DMS153 (cell line): ENCODE measurements at regions not wholly inside any gene's neighbourhood (a gene's known extent, or its start where the extent isn't known, plus 50 kb on each side); places are given as distances from the start of the nearest gene placed in this dataset.
A peak's percentile ranks its signal among the peaks of the same experiment; 100 is the strongest.
"Not testable (repeated sequence)": the region's sequence is repeated elsewhere in the genome, so short reads cannot be mapped to it uniquely, and the experiment has no call there.

ENCODE experiments used
- DNase-seq: peaks from one replicate; lab custom pipeline; 2025; lab: John Stamatoyannopoulos, UW

DNA sequence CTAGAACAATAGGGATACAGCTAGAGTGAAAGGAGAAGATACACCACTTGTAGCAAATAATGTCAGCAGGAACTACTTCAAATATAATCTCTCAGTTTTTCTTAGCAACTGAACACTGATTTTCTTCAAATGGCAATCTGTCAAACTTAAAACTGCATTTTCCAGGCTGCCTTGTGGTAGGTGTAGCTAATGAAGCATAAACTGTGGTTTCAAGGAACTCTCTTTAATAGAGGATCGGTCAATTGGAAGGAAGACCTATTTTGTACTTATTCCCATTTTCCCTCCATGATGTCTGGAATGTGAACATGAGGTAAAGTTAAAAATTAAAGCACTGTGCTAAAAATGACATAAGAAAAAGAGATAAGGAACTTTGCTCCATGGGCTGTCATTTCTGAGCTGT lies 1261.9 kb downstream of the PCDH17 start:
- DNase-seq: no peak

- DNase-seq: no peak
Measured at GRCh38 chr13:58906329-58907007, 1257.3 kb downstream of the DIAPH3 start.

DNA sequence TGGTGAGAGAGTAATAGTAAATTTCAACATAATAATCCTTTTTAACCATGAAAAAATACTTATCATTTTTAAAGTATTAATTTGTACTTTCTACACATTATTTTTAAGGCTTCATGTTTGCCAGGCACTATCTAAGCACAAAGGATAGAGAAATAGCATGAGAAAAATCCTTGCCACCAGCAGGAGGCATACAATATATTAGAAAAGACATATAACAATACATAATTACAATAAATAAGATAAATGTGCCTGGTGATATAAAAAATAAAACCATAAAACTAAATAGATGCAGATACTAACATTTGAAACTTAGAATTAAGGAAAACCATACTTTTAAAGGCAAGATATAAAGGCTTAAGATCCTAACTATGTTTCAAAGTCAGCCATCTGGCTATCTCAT lies 1256.4 kb downstream of the DIAPH3 start:
- DNase-seq: no peak

DNA sequence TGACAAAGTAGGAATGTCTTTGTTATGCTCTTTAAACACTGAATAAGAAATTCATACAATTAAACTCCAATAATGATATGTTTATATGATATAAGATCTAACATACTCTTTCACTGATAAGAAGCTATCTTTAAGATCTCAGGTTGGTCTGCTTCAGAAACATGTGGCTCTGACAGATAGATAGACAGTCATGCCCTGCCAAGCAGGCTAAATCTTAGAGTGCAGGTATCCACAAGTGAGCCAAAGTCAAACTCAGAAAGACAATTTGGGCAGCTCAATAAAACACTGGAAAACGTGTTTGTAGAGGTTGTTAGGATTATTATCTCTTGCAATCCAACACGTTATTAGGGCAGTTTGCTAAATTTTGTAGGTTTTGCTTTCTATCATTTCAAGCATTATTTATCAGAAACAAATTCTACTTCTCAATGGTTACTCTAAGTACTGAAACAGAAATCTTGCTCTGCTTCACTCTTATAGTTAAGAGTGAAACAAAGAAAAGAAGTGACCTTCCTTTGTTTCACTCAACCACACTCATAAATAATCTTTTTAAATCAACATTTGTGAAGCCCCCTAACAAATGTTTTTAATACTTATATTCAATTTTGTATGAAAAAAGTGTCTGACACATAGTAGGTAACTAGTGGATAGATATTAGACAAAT lies 1255.6 kb downstream of the DIAPH3 start:
- DNase-seq: no peak

GRCh38 chr13:58919551-58919950 lies 1244.2 kb downstream of the DIAPH3 start:
- no peak for DNase-seq

- DNase-seq: no peak
Measured at GRCh38 chr13:58921129-58921528, 1242.6 kb downstream of the DIAPH3 start.

DNA sequence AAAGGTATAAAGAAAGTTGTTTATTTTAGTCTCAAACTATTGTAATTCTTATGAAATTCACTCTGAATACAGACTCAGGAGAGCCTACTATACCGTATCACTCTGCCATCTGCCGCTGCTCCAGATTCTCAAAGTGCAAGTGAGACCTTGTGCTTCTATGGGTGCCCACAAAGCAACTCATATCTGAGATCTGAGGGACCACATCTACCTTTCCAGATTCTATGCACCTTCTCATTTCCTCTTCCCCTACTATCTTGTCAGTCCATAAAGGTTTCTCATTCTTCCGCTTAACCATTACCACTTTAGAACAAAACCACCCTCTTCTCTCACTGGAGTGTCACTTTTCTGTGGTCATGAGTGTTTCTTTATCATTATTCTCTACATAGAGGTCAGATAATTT lies 1236.9 kb downstream of the DIAPH3 start:
- DNase-seq: no peak

- no peak for DNase-seq
Measured at GRCh38 chr13:58933475-58933874, 1230.3 kb downstream of the DIAPH3 start.

GRCh38 chr13:58935689-58936088 lies 1228.0 kb downstream of the DIAPH3 start:
- no peak for DNase-seq

GRCh38 chr13:58946274-58946673 lies 1217.5 kb downstream of the DIAPH3 start:
- DNase-seq: no peak

DNA sequence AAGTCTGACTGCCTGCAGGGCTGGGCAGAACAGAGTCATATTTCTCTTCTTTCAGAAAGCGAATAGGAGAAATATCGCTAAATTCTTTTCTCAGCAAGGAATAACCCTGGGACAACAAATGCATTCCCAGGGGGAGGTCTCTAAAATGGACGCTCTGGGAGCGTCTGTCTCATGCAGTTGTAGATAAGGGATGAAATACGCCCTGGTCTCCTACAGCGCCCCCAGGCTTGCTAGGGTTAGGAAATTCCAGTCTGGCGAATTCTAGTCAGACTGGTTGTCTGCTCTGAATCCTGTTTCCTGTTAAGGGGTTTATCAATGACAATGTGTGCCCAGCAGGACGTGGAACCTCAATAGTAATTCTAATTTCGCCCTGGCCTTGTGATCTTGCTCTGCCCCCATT lies 1214.1 kb downstream of the DIAPH3 start:
- no peak for DNase-seq

DNA sequence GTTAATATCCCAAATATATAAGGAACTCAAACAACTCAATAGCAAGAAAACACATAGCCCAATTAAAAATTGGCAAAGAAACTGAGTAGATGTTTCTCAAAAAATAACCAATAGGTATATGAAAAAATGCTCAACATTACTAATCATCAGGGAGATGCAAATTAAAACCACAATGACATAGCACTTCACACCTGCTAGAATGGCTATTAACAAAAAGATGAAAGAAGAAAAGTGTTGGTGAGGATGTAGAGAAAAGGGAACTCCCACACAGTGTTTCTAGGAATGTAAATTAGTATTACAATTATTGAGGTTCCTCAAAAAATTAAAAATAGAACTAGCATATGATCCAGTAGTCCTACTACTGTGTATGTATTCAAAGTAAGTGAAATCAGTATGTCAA lies 1212.8 kb downstream of the DIAPH3 start:
- no peak for DNase-seq

DNA sequence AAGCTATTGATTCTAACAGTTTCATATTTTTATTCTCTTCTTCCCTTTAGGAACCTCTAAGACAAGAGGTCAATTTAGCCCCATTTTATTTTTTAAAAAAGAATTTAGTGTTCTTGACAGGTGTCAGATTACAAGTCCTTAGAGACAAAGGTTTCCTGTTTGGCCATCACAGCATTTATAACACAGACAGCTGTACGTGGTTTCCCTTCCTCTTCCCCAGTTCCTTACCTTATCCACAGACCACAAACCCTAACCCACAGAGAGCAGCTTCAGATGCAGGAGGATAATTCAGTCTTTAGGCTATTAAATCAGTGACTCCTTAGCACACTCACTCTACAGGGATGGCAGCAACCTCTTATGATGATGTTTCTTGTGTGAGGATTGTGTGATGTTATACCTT lies 1210.1 kb downstream of the DIAPH3 start:
- peak; percentile 27 for DNase-seq

DNA sequence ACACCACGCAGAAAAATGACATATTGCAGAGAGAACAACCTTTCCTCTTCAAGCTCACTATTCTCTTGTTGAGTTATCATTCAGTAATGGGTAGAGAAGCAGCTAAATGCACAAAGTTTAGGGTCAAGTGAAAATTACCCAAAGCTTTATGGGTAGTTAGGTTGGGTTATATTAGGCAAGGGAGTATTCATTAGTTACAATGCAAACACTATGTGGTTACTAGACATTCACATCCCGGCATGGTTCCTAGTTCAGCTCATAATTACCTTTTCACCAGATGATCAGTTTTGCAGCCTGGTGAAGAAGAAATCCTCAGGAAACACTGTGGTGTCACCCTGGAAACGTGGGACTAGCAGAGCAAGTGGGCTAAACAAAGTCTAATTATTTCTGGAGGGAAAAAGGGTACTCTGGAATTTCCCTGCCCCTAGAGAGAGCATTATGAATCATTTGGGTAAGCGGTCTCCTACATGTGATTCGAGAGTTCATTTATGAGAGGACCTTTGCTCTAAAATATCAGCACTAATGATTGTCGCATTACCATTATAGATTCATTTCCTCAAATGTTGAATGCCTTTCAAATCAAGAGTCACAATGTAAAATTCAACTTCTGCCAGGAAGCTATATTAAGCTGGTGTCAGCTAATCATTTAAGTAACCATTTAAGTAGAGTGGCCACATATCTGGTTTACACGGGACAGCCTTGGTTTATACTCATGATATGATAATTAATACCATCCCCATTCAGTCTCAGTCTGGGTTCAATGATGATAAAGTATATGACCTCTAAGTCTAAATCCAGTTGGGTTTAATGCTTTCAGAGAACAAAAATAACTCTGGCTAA lies 1208.0 kb downstream of the DIAPH3 start:
- DNase-seq: no peak

- DNase-seq: not testable (repeated sequence)
Measured at GRCh38 chr13:58958097-58958496, 1205.6 kb downstream of the DIAPH3 start.

- DNase-seq: no peak
Measured at GRCh38 chr13:58960888-58961287, 1202.8 kb downstream of the DIAPH3 start.

- no peak for DNase-seq
Measured at GRCh38 chr13:58963321-58963720, 1200.4 kb downstream of the DIAPH3 start.

DNA sequence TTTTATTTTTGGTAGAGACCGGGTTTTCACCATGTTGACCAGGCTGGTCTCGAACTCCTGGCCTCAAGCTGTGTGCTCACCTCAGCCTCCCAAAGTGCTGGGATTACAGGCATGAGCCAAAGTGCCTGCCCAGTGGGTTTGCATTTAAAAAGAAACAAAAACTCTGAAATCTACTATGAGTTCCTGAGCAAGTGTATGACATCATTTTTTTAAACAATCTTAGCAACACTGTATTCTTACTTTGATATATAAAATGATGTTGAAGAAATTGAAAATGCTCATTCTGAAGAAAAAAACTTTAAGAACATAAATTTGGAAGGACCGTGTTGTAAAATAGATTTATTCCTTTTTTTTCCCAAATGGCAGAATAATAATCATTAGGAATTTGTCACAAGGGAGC lies 1199.7 kb downstream of the DIAPH3 start:
- DNase-seq: no peak

- DNase-seq: no peak
Measured at GRCh38 chr13:58977085-58977484, 1186.6 kb downstream of the DIAPH3 start.

DNA sequence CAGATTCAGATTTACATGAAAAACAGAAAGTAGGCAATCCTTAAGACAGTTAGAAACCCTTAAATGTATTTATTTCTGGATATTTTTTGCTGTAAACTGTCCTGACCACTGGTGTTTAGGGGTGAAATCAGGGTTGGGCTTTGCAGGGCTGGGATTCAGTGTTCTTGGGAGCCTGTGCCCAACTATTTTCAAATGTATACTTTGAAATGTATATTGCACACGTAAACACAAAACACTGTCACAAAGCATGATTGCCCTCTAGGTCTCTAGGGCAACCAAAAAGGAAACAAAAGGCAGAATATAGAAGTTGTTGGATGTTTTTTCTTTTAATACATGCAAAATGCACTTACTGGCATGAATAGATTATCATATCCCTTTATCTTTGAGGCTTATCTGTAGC lies 1185.4 kb downstream of the DIAPH3 start:
- DNase-seq: peak; percentile 4

DNA sequence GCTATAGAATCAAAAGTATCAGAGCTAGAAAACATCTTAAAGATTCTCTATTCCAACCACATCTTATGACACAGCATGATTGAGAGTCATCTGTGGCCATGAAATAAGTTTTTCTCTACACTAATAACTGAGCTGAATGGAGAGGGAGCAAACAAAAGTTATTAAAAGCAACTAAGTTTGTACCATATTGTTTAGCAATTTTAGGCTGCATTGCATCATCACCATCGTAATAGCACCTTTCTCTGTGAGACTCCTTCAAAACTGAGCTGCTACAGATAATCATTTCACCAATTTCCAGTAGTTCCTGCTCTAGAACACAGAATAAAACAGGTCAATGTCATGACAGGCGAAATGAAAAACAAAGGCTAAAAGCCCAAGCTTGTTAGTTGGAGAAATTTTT lies 1183.9 kb downstream of the DIAPH3 start:
- DNase-seq: no peak

GRCh38 chr13:58985845-58986244 lies 1177.9 kb downstream of the DIAPH3 start:
- DNase-seq: no peak

GRCh38 chr13:58989556-58989955 lies 1174.2 kb downstream of the DIAPH3 start:
- no peak for DNase-seq
